Glutamatergic neuron (in vitro differentiated cells): ENCODE measurements at regions not wholly inside any gene's neighbourhood (a gene's known extent, or its start where the extent isn't known, plus 50 kb on each side); places are given as distances from the start of the nearest gene placed in this dataset.

ENCODE experiments used
- DNase-seq: peaks from one replicate; pipeline ENCODE4 v3.0.0; 2022
- H3K27ac Mint-ChIP-seq: one replicate; pipeline ENCODE4 v1.8.0; 2020; ENCODE audit warnings: mild to moderate bottlenecking, mixed read lengths, inconsistent platforms; ENCODE audit not compliant: unreplicated experiment
- H3K27me3 Mint-ChIP-seq: one replicate; pipeline ENCODE4 v1.8.0; 2020; ENCODE audit warnings: mild to moderate bottlenecking, moderate library complexity, mixed read lengths, inconsistent platforms; ENCODE audit not compliant: unreplicated experiment
- H3K36me3 Mint-ChIP-seq: one replicate; pipeline ENCODE4 v1.8.0; 2020; ENCODE audit warnings: mild to moderate bottlenecking, mixed read lengths, inconsistent platforms; ENCODE audit not compliant: unreplicated experiment
- H3K4me1 Mint-ChIP-seq: one replicate; pipeline ENCODE4 v1.8.0; 2020; ENCODE audit warnings: mild to moderate bottlenecking, low read depth, mixed read lengths, inconsistent platforms; ENCODE audit not compliant: unreplicated experiment
- H3K4me3 Mint-ChIP-seq: one replicate; pipeline ENCODE4 v1.8.0; 2020; ENCODE audit warnings: mild to moderate bottlenecking, mixed read lengths, inconsistent platforms; ENCODE audit not compliant: unreplicated experiment
- H3K9me3 Mint-ChIP-seq: one replicate; pipeline ENCODE4 v1.8.0; 2020; ENCODE audit warnings: mild to moderate bottlenecking, moderate library complexity, mixed read lengths, inconsistent platforms; ENCODE audit not compliant: unreplicated experiment
- TF ChIP-seq, protein P1 (sequence below): fragments of 200-600 bp; sonication (generic); IDR thresholded peaks from one replicate; pipeline ENCODE4 v1.5.0; 2021; ENCODE audit not compliant: partially characterized antibody, unreplicated experiment

DNA sequence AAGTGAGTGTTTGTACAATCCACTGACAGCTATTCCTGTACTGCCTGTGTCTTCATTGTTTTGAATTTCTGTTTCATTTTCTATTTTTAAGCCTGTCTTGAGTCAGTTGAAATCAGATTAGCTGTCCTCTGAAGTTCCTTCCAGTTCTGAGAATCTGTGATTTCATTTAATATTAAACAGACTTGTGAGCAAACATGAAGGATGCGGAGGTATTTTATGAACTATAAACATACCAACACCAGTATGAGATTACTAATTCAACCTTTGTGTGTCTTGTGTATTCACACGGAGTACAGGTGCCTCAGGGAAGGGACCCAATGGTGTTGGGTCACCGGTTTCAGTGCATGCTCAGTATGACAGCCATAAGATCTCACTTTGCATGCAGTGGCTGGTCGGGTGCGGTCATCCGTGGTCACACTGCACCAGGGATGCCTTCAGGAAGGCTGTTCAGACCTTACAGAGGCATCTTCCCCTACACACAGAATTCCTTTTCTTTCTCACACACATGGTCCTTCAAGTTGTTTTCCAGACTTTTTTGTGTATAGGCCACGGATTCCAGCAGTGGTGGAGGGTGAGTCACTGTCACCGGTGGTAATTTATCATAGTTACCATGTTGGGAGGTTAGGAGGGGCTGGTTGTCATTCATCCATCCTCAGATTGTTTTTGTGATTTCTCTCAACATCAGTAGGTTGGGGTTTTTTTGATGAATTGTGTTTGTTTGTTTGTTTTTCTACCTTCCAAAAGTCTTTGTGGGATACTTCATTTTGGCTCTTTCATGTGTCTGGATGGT is 103.0 kb upstream of the SFSWAP start:
- H3K4me1 Mint-ChIP-seq, result peaks cover 5% of the 10 kb centered on the region
- no peaks in the 10 kb centered on the region for H3K9me3 Mint-ChIP-seq
- no peak overlapping the region for H3K27ac Mint-ChIP-seq
- H3K27me3 Mint-ChIP-seq, result peaks cover 2% of the 10 kb centered on the region
- TF ChIP-seq, protein P1, sequence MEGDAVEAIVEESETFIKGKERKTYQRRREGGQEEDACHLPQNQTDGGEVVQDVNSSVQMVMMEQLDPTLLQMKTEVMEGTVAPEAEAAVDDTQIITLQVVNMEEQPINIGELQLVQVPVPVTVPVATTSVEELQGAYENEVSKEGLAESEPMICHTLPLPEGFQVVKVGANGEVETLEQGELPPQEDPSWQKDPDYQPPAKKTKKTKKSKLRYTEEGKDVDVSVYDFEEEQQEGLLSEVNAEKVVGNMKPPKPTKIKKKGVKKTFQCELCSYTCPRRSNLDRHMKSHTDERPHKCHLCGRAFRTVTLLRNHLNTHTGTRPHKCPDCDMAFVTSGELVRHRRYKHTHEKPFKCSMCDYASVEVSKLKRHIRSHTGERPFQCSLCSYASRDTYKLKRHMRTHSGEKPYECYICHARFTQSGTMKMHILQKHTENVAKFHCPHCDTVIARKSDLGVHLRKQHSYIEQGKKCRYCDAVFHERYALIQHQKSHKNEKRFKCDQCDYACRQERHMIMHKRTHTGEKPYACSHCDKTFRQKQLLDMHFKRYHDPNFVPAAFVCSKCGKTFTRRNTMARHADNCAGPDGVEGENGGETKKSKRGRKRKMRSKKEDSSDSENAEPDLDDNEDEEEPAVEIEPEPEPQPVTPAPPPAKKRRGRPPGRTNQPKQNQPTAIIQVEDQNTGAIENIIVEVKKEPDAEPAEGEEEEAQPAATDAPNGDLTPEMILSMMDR, result no peak
- no peaks in the 10 kb centered on the region for H3K36me3 Mint-ChIP-seq
- DNase-seq, result no peak
- H3K4me3 Mint-ChIP-seq, result no peak overlapping the region

DNA sequence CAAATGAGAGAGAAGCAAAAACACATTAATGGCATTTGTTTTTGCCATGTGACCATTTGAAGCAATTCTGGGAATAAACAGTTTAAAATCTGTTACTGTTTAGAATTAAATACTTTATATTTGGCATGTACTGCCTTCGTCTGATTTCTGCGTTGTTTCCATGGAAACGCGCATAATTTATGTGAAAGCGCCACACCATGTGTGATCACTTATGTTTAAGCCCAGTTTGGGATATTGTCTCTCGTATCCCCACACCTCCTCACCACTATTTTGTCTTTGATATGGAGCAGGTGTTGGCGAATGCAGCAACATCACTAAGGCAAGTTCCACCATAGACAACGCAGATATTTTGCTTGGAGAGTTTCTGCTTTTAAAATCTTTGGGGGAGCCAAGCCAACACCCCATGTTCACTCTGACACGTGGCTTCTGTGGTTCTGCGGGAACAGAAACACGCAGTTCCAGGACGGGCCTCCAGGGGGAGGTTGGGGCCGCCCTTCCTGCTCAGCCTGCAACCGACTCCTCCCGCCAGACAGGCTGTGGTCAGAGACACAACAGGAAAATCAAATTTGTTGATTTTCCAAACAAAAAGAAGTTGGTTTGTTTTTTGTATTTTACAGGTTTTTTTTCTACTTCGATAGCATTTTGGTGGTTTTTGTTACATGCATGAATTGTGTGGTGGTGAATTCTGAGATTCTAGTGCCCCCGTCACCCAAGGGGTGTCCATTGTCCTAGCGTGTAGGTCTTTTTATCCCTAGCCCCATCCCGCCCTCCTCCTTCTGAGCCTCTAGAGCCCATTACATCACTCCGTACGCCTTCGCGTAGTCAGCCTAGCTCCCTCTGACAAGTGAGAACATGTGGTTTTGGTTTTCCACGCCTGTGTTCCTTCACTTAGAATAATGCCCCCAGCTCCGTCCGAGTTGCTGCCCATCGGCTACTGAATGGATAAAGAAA is 101.9 kb upstream of the SFSWAP start:
- peaks cover 5% of the 10 kb centered on the region for H3K4me1 Mint-ChIP-seq
- H3K9me3 Mint-ChIP-seq, result no peaks in the 10 kb centered on the region
- H3K27me3 Mint-ChIP-seq, result peaks cover 3% of the 10 kb centered on the region
- peak; percentile 87 for DNase-seq
- no peak overlapping the region for H3K27ac Mint-ChIP-seq
- no peak overlapping the region for H3K4me3 Mint-ChIP-seq
- TF ChIP-seq, protein P1, result peak; percentile 97
- no peaks in the 10 kb centered on the region for H3K36me3 Mint-ChIP-seq

DNA sequence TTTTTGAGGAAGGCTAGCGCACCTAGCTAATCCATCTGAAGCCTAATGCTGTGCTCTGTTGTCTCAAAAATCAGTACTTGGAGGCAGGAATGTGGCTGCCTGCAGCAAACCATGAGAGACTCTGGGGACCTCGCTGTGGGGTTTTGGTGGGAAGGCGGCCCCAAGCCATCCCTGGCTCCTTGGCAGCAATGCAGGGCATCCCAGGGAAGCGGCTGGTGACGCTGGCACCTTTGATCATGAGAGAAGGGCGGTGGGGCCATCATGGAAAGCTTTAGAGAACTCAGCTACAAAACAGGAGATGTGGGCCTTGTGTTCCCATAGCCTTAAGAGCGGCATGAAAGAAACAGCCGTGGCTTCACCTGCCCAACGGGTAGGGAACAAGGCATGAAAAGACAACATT is 101.1 kb upstream of the SFSWAP start:
- H3K27ac Mint-ChIP-seq, result no peak overlapping the region
- no peaks in the 10 kb centered on the region for H3K9me3 Mint-ChIP-seq
- peaks cover 5% of the 10 kb centered on the region for H3K4me1 Mint-ChIP-seq
- peaks cover 3% of the 10 kb centered on the region for H3K27me3 Mint-ChIP-seq
- TF ChIP-seq, protein P1, result no peak
- H3K36me3 Mint-ChIP-seq, result no peaks in the 10 kb centered on the region
- H3K4me3 Mint-ChIP-seq, result no peak overlapping the region
- DNase-seq, result no peak

DNA sequence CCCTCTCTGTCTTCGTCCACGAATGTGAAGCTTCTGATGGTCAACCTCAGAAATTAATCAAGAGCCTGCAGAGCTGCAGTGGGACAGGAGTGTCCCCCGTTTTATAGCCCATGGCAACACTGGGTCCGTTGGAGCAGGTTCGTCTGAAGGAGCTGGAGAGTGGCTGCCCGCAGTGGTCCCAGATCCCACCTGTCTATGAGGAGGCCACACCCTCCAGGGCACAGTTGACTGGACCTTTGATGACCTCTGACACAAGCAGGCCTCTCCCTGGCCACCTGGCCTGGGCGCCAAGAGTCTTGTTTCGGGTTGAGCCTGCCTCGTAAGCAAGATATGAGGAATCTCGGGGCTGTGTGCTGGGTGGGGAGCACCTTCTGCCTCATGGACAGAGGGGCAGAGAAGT is 100.7 kb upstream of the SFSWAP start:
- H3K4me3 Mint-ChIP-seq, result no peak overlapping the region
- H3K9me3 Mint-ChIP-seq, result no peaks in the 10 kb centered on the region
- no peaks in the 10 kb centered on the region for H3K36me3 Mint-ChIP-seq
- peaks cover 5% of the 10 kb centered on the region for H3K4me1 Mint-ChIP-seq
- DNase-seq, result no peak
- H3K27ac Mint-ChIP-seq, result no peak overlapping the region
- TF ChIP-seq, protein P1, result no peak
- H3K27me3 Mint-ChIP-seq, result peaks cover 3% of the 10 kb centered on the region
